H1 (cell line): ENCODE measurements at regions not wholly inside any gene's neighbourhood (a gene's known extent, or its start where the extent isn't known, plus 50 kb on each side); places are given as distances from the start of the nearest gene placed in this dataset.

Experiments
- ATF3 ChIP-seq: IDR thresholded peaks from 2 replicates; pipeline ENCODE4 v1.6.1; 2011; ENCODE audit warnings: low read depth, mild to moderate bottlenecking, low read length; ENCODE audit not compliant: insufficient read depth
- BRCA1 ChIP-seq: IDR thresholded peaks from 2 replicates; pipeline ENCODE4 v1.6.1; 2012; ENCODE audit warnings: low read depth, low read length, improper control_type of control experiment
- CBX8 ChIP-seq: fragments of 300-800, 300-1000 bp; sonication (generic); IDR thresholded peaks from 2 replicates; pipeline ENCODE4 v1.7.1; 2016; ENCODE audit warnings: low read depth, low read length, borderline replicate concordance
- CREB1 ChIP-seq: IDR thresholded peaks from 2 replicates; pipeline ENCODE4 v1.6.1; 2012; ENCODE audit warnings: inconsistent platforms
- CTBP2 ChIP-seq: IDR thresholded peaks from 2 replicates; pipeline ENCODE4 v1.7.0; 2011; ENCODE audit warnings: borderline replicate concordance, mild to moderate bottlenecking, moderate library complexity, mixed read lengths, low read length; ENCODE audit not compliant: insufficient read depth, insufficient read length
- EZH2 ChIP-seq: fragments of 200-600 bp; sonication (generic); IDR thresholded peaks from 2 replicates; pipeline ENCODE4 v1.7.1; 2012; ENCODE audit warnings: low read depth, mild to moderate bottlenecking, moderate library complexity, low read length, inconsistent platforms; ENCODE audit not compliant: severe bottlenecking
- HDAC2 ChIP-seq, 2 experiments: fragments of 300-600 bp in 1 of 2; sonication (generic) in 1 of 2; IDR thresholded peaks; 2 replicates each; pipeline ENCODE4 v1.6.1; 2011 to 2012; ENCODE audit warnings: low read depth in 2 of 2, low read length in 2 of 2, mild to moderate bottlenecking in 2 of 2, moderate library complexity in 2 of 2, borderline replicate concordance in 1 of 2, inconsistent platforms in 1 of 2
- HDAC6 ChIP-seq: IDR thresholded peaks from one replicate; pipeline ENCODE4 v1.7.1; 2012; ENCODE audit warnings: low read depth, mild to moderate bottlenecking, inconsistent platforms, low read length, moderate library complexity
- KDM4A ChIP-seq: IDR thresholded peaks from one replicate; pipeline ENCODE4 v1.7.1; 2012; ENCODE audit warnings: low read depth, mild to moderate bottlenecking, moderate library complexity, low read length, inconsistent platforms; ENCODE audit not compliant: severe bottlenecking
- POLR2AphosphoS5 ChIP-seq: IDR thresholded peaks from 2 replicates; pipeline ENCODE4 v1.6.1; 2011; ENCODE audit warnings: low read depth, low read length
- RNF2 ChIP-seq: fragments of 200-900, 300-1000 bp; sonication (generic); IDR thresholded peaks from 2 replicates; pipeline ENCODE4 v1.7.1; 2016; ENCODE audit warnings: borderline replicate concordance, low read depth, mild to moderate bottlenecking, antibody characterized with exemption, low read length; ENCODE audit not compliant: poor library complexity, severe bottlenecking; ENCODE audit errors: missing control alignments
- SAP30 ChIP-seq: fragments of 300-600 bp; sonication (generic); IDR thresholded peaks from 2 replicates; pipeline ENCODE4 v1.7.1; 2012; ENCODE audit warnings: low read length, moderate library complexity, mild to moderate bottlenecking, inconsistent platforms; ENCODE audit not compliant: insufficient read depth, insufficient replicate concordance
- SIN3A ChIP-seq, 2 experiments: IDR thresholded peaks in 1 of 2; conservative IDR thresholded peaks in 1 of 2; 2 replicates each; pipeline ENCODE4 v1.6.1; 2011 to 2012; ENCODE audit warnings: low read length in 2 of 2, improper control_type of control experiment in 1 of 2, low read depth in 1 of 2, mild to moderate bottlenecking in 1 of 2
- SP2 ChIP-seq: IDR thresholded peaks from 2 replicates; pipeline ENCODE4 v1.6.1; 2012; ENCODE audit warnings: mild to moderate bottlenecking, low read length, inconsistent platforms
- USF2 ChIP-seq: IDR thresholded peaks from 2 replicates; pipeline ENCODE4 v1.6.1; 2011; ENCODE audit warnings: low read length, improper control_type of control experiment

GRCh38 chr6:26183581-26184366, 96.5 kb downstream of the HFE start (continued):
- TF ChIP-seq HDAC2 (IDR thresholded peaks at IDR 0.05; ENCODE audit: borderline replicate concordance in 1 of 2, low read depth in 2 of 2, low read length in 2 of 2) (no peak), RNF2 (no peak), SAP30 (peak; percentile 30), BRCA1 (no peak), USF2 (0 out of 2 replicates have a peak, but pooled peaks have one; percentile 1), POLR2AphosphoS5 (peak; percentile 99), ATF3 (no peak), CBX8 (no peak), HDAC6 (no peak), SP2 (no peak), SIN3A (conservative IDR thresholded peaks at IDR 0.05 in 1 of 2, IDR thresholded peaks at IDR 0.05 in 1 of 2; ENCODE audit: low read depth in 1 of 2, low read length in 2 of 2) (no peak; a peak in 1 of 4 replicates), KDM4A (no peak), CTBP2 (no peak), CREB1 (peak; percentile 43; the same call in 1 of the 2 replicates), EZH2 (no peak)
